Upper lobe of left lung (tissue), 4 donors: ENCODE measurements at regions not wholly inside any gene's neighbourhood (a gene's known extent, or its start where the extent isn't known, plus 50 kb on each side); places are given as distances from the start of the nearest gene placed in this dataset.

Experiments used
- POLR2AphosphoS5 ChIP-seq, 2 donors: sonication (generic); formaldehyde crosslinking; IDR thresholded peaks; one replicate each; pipeline ENCODE4 v1.5.1; 2017; ENCODE audit warnings: antibody characterized with exemption in 2 of 2
- TF ChIP-seq, protein P1 (sequence below), 6 experiments: fragments of 450-650 bp in 4 of 6; fragments of 200-600 bp in 2 of 6; sonication (generic) in 2 of 6; IDR thresholded peaks; one replicate each; pipeline ENCODE4 v1.5.1; 2016 to 2019; ENCODE audit warnings: antibody characterized with exemption in 6 of 6

DNA sequence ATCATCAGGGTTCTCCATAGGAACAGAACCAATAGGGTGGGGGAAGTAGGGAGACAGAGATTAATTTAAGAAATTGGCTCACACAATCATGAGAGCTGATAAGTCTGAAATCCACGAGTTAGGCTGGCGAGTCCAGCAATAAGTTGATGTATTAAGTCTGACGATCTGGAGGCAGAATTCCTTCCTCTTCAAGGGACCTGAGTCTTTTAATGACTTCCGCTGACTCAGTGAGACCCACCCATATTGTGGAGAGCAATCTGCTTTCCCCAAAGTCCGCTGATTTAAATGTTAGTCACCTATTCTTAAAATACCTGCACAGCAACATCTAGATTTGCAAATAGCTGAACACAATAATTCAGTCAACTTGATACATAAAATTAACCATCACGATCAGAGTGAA is 97.8 kb downstream of the SPTSSA start:
- no peak for TF ChIP-seq POLR2AphosphoS5 (IDR thresholded peaks at IDR 0.05)
- TF ChIP-seq, protein P1, sequence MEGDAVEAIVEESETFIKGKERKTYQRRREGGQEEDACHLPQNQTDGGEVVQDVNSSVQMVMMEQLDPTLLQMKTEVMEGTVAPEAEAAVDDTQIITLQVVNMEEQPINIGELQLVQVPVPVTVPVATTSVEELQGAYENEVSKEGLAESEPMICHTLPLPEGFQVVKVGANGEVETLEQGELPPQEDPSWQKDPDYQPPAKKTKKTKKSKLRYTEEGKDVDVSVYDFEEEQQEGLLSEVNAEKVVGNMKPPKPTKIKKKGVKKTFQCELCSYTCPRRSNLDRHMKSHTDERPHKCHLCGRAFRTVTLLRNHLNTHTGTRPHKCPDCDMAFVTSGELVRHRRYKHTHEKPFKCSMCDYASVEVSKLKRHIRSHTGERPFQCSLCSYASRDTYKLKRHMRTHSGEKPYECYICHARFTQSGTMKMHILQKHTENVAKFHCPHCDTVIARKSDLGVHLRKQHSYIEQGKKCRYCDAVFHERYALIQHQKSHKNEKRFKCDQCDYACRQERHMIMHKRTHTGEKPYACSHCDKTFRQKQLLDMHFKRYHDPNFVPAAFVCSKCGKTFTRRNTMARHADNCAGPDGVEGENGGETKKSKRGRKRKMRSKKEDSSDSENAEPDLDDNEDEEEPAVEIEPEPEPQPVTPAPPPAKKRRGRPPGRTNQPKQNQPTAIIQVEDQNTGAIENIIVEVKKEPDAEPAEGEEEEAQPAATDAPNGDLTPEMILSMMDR (IDR thresholded peaks at IDR 0.05) = no peak
